Neural progenitor cell (in vitro differentiated cells): ENCODE measurements at regions not wholly inside any gene's neighbourhood (a gene's known extent, or its start where the extent isn't known, plus 50 kb on each side); places are given as distances from the start of the nearest gene placed in this dataset.

ENCODE experiments used
- CTCF ChIP-seq: fragments of 200-600 bp; sonication (generic); IDR thresholded peaks from 2 replicates; pipeline ENCODE4 v1.5.1; 2017; ENCODE audit warnings: antibody characterized with exemption, mild to moderate bottlenecking
- EZH2phosphoT487 ChIP-seq: fragments of 200-600 bp; sonication (generic); IDR thresholded peaks from 2 replicates; pipeline ENCODE4 v1.6.1; 2017; ENCODE audit warnings: antibody characterized with exemption

- TF ChIP-seq CTCF (no peak), EZH2phosphoT487 (no peak)
Observed at GRCh38 chr13:54367639-54368271, 1339.1 kb downstream of the OLFM4 start.
